VCaP (cell line): ENCODE measurements at regions not wholly inside any gene's neighbourhood (a gene's known extent, or its start where the extent isn't known, plus 50 kb on each side); places are given as distances from the start of the nearest gene placed in this dataset.

Experiments used
- H3K27ac ChIP-seq: fragments of 450-650 bp; 2 replicates; pipeline ENCODE4 v1.5.1; 2017
- TF ChIP-seq, protein P1 (sequence below): fragments of 450-650 bp; conservative IDR thresholded peaks from 2 replicates; pipeline ENCODE4 v1.5.1; 2017; ENCODE audit warnings: mild to moderate bottlenecking, moderate library complexity

DNA sequence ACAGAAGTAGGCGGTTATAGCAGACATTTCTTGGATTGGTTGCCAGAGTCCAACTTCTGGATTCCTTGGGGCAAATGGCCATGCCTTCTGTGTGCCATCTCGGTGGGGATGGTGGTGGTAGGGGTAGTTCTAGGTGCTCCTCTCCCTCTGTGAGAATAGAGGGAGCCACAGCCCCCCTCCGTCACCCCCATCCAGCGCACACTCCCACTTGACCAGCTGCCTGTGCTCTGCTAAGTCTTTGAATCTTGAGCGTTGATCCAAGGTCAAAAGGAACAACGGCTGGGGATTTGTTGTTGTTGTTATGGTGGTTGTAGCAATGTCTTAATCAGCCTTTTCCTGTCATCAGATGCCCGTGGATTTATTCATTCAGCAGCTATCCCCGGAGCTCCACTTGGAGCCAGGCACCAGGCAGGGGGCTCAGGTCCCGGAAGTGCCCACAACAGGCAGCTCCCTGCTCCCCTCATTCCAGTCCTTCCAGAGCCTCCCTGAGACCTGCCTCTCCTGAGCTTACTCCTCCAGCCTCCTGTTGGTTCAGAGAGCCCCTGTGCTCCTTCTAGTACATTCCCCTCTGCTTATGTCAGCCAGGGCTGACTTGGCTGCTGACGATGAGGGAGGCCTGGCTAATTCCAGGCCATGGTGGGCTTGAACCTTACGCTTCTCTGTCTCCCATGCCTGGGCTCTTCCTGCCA lies 146.6 kb upstream of the WNT4 start:
- TF ChIP-seq, protein P1, sequence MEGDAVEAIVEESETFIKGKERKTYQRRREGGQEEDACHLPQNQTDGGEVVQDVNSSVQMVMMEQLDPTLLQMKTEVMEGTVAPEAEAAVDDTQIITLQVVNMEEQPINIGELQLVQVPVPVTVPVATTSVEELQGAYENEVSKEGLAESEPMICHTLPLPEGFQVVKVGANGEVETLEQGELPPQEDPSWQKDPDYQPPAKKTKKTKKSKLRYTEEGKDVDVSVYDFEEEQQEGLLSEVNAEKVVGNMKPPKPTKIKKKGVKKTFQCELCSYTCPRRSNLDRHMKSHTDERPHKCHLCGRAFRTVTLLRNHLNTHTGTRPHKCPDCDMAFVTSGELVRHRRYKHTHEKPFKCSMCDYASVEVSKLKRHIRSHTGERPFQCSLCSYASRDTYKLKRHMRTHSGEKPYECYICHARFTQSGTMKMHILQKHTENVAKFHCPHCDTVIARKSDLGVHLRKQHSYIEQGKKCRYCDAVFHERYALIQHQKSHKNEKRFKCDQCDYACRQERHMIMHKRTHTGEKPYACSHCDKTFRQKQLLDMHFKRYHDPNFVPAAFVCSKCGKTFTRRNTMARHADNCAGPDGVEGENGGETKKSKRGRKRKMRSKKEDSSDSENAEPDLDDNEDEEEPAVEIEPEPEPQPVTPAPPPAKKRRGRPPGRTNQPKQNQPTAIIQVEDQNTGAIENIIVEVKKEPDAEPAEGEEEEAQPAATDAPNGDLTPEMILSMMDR = no peak
- H3K27ac ChIP-seq = no peak overlapping the region

DNA sequence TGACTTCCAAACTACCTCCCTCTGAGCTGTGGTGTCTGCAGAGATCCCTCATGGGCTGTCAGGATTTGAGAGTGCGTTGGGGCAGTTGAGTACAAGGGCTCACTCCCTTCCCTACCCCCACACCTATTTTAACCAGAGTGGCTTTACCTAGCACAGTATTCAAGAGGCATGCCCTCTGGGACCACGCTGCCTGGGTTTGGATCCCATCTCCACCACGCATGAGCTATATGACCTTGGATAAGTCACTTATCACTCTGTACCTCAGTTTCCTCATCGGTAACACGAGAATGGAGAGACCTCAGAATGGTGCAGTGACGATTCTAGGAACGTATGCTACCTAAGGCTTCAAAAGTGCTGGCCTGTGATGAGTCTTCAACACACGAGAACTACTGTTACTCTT lies 147.3 kb upstream of the WNT4 start:
- TF ChIP-seq, protein P1 = no peak

GRCh38 chr1:22290611-22291010 lies 147.7 kb upstream of the WNT4 start:
- TF ChIP-seq, protein P1 = no peak
- no peak overlapping the region for H3K27ac ChIP-seq

More for the DNA sequence above, 147.3 kb upstream of the WNT4 start:
- no peak overlapping the region for H3K27ac ChIP-seq

GRCh38 chr1:22291057-22291456 lies 148.2 kb upstream of the WNT4 start:
- TF ChIP-seq, protein P1 = no peak
- no peak overlapping the region for H3K27ac ChIP-seq

GRCh38 chr1:22291494-22291893 lies 148.6 kb upstream of the WNT4 start:
- no peak overlapping the region for H3K27ac ChIP-seq

DNA sequence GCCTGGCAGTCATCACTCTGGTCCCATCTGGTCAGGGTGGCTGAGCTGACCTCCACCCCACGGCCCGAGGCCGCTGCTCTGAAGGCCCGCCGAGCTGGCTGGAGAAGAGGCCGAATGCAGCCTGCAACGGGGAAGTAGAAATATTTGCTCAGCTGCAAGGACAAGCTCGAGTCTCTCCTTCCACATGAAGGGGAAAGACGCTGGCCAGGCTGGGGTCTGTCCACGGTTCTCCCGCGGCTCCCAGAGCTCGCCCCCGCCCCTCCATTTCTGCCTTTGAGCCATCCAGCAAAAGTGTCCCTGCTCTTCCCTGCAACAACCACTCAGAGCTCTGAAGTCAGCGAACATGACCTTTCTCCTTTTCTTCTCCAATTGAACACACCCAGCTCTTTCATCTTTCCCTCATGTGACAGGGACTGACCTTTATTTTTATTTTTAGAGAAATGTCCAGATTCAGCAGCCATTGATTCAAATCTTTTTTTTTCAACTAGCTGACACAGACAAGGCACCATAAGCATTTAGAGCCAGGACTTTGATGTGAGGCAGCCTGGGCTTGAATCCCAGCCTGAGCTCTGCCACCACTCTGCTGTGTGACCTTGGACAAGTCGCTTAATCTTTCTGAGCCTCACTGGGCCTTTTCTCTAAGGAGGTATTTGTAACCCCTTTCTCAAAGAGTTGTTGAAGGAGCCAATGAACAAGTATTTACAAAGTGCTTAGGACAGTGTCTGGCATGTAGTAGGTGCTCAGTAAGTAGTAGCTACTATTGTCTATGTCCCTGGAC lies 149.3 kb upstream of the WNT4 start:
- TF ChIP-seq, protein P1 = no peak
- no peak overlapping the region for H3K27ac ChIP-seq

More at GRCh38 chr1:22291494-22291893, 148.6 kb upstream of the WNT4 start:
- TF ChIP-seq, protein P1 = no peak

DNA sequence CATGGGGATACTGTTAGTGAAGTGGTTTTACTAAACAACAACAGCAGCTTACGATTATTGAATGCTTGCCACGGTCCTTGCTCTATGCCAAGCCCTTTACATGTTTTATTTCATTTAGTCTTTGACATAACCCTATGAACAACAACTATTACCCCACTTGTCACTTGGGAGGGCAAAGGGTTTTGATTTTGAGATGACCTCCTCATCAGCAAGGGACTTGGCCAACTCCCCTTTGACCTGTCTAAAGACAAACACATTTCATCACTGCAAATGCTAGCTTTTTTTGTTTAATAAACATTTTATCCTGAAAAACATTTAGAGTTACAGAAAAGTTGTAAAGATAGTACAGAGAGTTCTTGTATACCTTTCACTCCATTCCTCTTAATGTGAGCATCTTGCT lies 152.5 kb upstream of the WNT4 start:
- TF ChIP-seq, protein P1 = no peak
- no peak overlapping the region for H3K27ac ChIP-seq
